Large intestine (tissue), 3 donors: ENCODE measurements at regions not wholly inside any gene's neighbourhood (a gene's known extent, or its start where the extent isn't known, plus 50 kb on each side); places are given as distances from the start of the nearest gene placed in this dataset.

Experiments used
- DNase-seq, 2 donors: peaks; one replicate each; pipeline versions ENCODE4 v3.0.0 to v3.0.0-alpha.2; 2013
- H3K27ac ChIP-seq: one replicate; pipeline ENCODE4 v1.5.1; 2013; ENCODE audit warnings: low read length
- H3K27me3 ChIP-seq: 2 replicates; pipeline ENCODE4 v1.6.1; 2013; ENCODE audit warnings: low read length; ENCODE audit not compliant: control insufficient read depth, insufficient read depth
- H3K36me3 ChIP-seq: 2 replicates; pipeline ENCODE4 v1.6.1; 2013; ENCODE audit warnings: low read length; ENCODE audit not compliant: control insufficient read depth, insufficient read depth
- H3K4me1 ChIP-seq: one replicate; pipeline ENCODE4 v1.6.1; 2013; ENCODE audit warnings: low read length; ENCODE audit not compliant: control insufficient read depth, insufficient read depth
- H3K4me3 ChIP-seq: one replicate; pipeline ENCODE4 v1.5.1; 2013; ENCODE audit warnings: low read length
- H3K9me3 ChIP-seq: one replicate; pipeline ENCODE4 v1.6.1; 2013; ENCODE audit warnings: mild to moderate bottlenecking, low read depth, low read length, moderate library complexity; ENCODE audit not compliant: control insufficient read depth
- WGBS: methylation state at CpG from one replicate; pipeline ENCODE4 v1.1.5; 2013; ENCODE audit warnings: low lambda C conversion rate; ENCODE audit not compliant: insufficient coverage; 5-methylcytosine and 5-hydroxymethylcytosine counted together

DNA sequence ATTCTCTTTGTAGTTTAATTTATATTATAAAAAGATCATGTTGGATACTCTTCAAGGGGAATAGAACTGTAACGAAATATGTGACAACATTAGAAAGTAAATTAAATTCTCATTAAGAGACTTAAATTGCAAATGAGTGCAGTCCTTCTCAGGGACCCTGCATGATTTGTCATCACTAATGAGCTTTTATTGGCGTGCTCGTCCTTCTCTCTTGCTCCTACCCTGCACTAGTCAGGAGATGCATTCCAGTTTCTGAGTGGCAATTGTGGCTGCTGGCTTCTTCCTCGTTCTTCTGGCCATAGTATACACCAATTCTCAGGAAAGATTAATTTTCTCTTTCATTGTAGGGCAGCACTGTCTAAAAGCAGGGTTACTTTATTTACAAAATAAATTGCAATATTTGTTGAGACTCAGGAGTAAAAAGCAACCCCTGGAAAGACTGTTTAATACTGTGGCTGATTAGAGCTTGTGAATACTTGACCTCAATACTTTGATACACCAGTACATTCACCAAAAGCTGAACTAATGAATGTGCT is 376.3 kb upstream of the CHD1 start:
- Histone ChIP-seq H3K4me3 (no peak overlapping the region), H3K9me3 (no peaks in the 10 kb centered on the region), H3K36me3 (no peaks in the 10 kb centered on the region), H3K27me3 (no peaks in the 10 kb centered on the region), H3K4me1 (no peaks in the 10 kb centered on the region), H3K27ac (no peak overlapping the region)
- DNase-seq, result no peak
- WGBS, result no CpG with 5 or more reads among the region's 4 CpGs

- WGBS, result no CpG with 5 or more reads among the region's 1 CpG
- Histone ChIP-seq H3K4me1 (no peaks in the 10 kb centered on the region), H3K27ac (no peak overlapping the region), H3K27me3 (no peaks in the 10 kb centered on the region), H3K36me3 (no peaks in the 10 kb centered on the region), H3K9me3 (no peaks in the 10 kb centered on the region), H3K4me3 (no peak overlapping the region)
- DNase-seq, result peak in 1 of 2 donors; percentile 1
These were observed 356.8 kb upstream of the CHD1 start for GRCh38 chr5:99285606-99286005.

- Histone ChIP-seq H3K27me3 (no peaks in the 10 kb centered on the region), H3K36me3 (no peaks in the 10 kb centered on the region), H3K9me3 (no peaks in the 10 kb centered on the region), H3K4me3 (no peak overlapping the region), H3K27ac (no peak overlapping the region), H3K4me1 (no peaks in the 10 kb centered on the region)
- DNase-seq, result no peak
- WGBS, result 100% methylated on average over 1 of the region's 1 CpG
These were observed 346.3 kb upstream of the CHD1 start for GRCh38 chr5:99275128-99275527.

- H3K4me1 ChIP-seq, result no peaks in the 10 kb centered on the region
- H3K9me3 ChIP-seq, result no peaks in the 10 kb centered on the region
- no peaks in the 10 kb centered on the region for H3K27me3 ChIP-seq
- H3K4me3 ChIP-seq, result no peak overlapping the region
- H3K36me3 ChIP-seq, result no peaks in the 10 kb centered on the region
- no peak overlapping the region for H3K27ac ChIP-seq
- no peak for DNase-seq
- WGBS, result 100% methylated on average over 1 of the region's 2 CpGs
These were observed 343.8 kb upstream of the CHD1 start for GRCh38 chr5:99272576-99272975.

DNA sequence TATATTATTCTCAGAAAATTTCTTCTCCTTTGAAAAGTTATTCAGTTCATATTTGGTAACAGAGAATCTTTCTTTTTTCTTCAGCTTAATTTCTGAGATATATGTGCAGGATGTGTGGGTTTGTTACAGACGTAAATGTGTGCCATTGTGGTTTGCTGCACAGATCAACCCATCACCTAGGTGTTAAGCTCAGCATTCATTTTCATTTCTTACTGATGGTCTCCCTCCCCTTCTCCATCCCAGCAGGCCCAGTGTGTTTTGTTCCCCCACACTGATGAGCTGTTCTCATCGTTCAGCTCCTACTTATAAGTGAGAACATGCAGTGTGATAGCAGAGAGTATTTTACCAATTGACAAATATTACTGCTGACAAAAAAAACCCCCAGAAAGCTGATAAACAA is 330.0 kb upstream of the CHD1 start:
- Histone ChIP-seq H3K9me3 (no peaks in the 10 kb centered on the region), H3K27ac (no peak overlapping the region), H3K27me3 (no peaks in the 10 kb centered on the region), H3K4me3 (no peak overlapping the region), H3K4me1 (no peaks in the 10 kb centered on the region), H3K36me3 (no peaks in the 10 kb centered on the region)
- DNase-seq, result no peak
- 100% methylated on average over 1 of the region's 2 CpGs for WGBS

- Histone ChIP-seq H3K9me3 (no peaks in the 10 kb centered on the region), H3K36me3 (no peaks in the 10 kb centered on the region), H3K4me3 (no peak overlapping the region), H3K4me1 (no peaks in the 10 kb centered on the region), H3K27me3 (no peaks in the 10 kb centered on the region), H3K27ac (no peak overlapping the region)
- DNase-seq, result no peak
- WGBS, result no CpG with 5 or more reads among the region's 2 CpGs
These were observed 319.3 kb upstream of the CHD1 start for GRCh38 chr5:99248066-99248465.

GRCh38 chr5:99247346-99247745 is 318.5 kb upstream of the CHD1 start:
- Histone ChIP-seq H3K36me3 (no peaks in the 10 kb centered on the region), H3K4me1 (no peaks in the 10 kb centered on the region), H3K4me3 (no peak overlapping the region), H3K27me3 (no peaks in the 10 kb centered on the region), H3K9me3 (no peaks in the 10 kb centered on the region), H3K27ac (no peak overlapping the region)
- DNase-seq, result no peak
- WGBS, result no CpG with 5 or more reads among the region's 4 CpGs

GRCh38 chr5:99243111-99243510 is 314.3 kb upstream of the CHD1 start:
- no peak overlapping the region for H3K4me3 ChIP-seq
- H3K36me3 ChIP-seq, result no peaks in the 10 kb centered on the region
- 0% methylated on average over 1 of the region's 1 CpG for WGBS
- H3K27me3 ChIP-seq, result no peaks in the 10 kb centered on the region
- H3K4me1 ChIP-seq, result no peaks in the 10 kb centered on the region
- H3K27ac ChIP-seq, result no peak overlapping the region
- no peak for DNase-seq
- H3K9me3 ChIP-seq, result no peaks in the 10 kb centered on the region

GRCh38 chr5:99239826-99240360 is 311.1 kb upstream of the CHD1 start:
- no peaks in the 10 kb centered on the region for H3K4me1 ChIP-seq
- no peaks in the 10 kb centered on the region for H3K27me3 ChIP-seq
- no peak for DNase-seq
- no peak overlapping the region for H3K4me3 ChIP-seq
- H3K36me3 ChIP-seq, result no peaks in the 10 kb centered on the region
- WGBS, result no CpG with 5 or more reads among the region's 3 CpGs
- H3K9me3 ChIP-seq, result no peaks in the 10 kb centered on the region
- H3K27ac ChIP-seq, result no peak overlapping the region

- Histone ChIP-seq H3K27me3 (no peaks in the 10 kb centered on the region), H3K36me3 (no peaks in the 10 kb centered on the region), H3K9me3 (no peaks in the 10 kb centered on the region), H3K27ac (no peak overlapping the region), H3K4me1 (no peaks in the 10 kb centered on the region), H3K4me3 (no peak overlapping the region)
- DNase-seq, result no peak
- WGBS, result 67% methylated on average over 1 of the region's 5 CpGs
These were observed 262.5 kb upstream of the CHD1 start for GRCh38 chr5:99191206-99191745.

DNA sequence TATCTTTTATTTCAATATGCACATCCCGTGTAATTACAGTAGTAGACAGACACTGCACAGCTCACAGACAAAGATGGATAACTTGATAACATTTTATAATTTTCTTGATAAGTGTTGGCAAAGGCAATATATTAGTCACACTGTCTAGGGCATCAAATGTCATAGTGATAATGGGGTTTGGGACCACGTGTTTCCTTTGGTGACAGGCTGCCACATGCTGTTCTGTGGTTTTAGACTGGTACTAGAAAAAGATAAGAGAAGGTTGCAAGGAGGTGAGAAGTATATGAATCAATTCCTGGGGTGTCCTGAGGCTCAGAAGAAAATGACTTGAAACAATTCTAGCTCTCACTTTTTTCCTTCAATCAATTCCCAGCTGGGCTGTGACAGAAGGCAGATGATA is 258.8 kb upstream of the CHD1 start:
- H3K4me1 ChIP-seq, result no peaks in the 10 kb centered on the region
- no peaks in the 10 kb centered on the region for H3K9me3 ChIP-seq
- no peaks in the 10 kb centered on the region for H3K36me3 ChIP-seq
- no peaks in the 10 kb centered on the region for H3K27me3 ChIP-seq
- DNase-seq, result no peak
- no peak overlapping the region for H3K4me3 ChIP-seq
- WGBS, result no CpG with 5 or more reads among the region's 2 CpGs
- no peak overlapping the region for H3K27ac ChIP-seq
